HCT116 (cell line): ENCODE measurements at regions not wholly inside any gene's neighbourhood (a gene's known extent, or its start where the extent isn't known, plus 50 kb on each side); places are given as distances from the start of the nearest gene placed in this dataset.

ENCODE experiments used
- ATAC-seq: fragments of 200-7000 bp; cut with Tn5 transposase; 2 replicates; pipeline ENCODE4 v1.9.1; 2020; ENCODE audit warnings: mild to moderate bottlenecking, moderate library complexity
- BruUV-seq: library from RNA; stranded (reverse); fragments of 400-500 nt; replicated peaks from 2 replicates; lab custom pipeline; 2021; lab: Mats Ljungman, UMichigan
- CTCF ChIA-PET: fragments of 300-600 bp; sonication (Branson Sonifier 250); formaldehyde crosslinking; loops from one replicate; lab custom pipeline; 2021; ENCODE audit warnings: antibody characterized with exemption; lab: Charles Lee
- POLR2A ChIA-PET: fragments of 300-600, 350-600 bp; sonication (Branson Sonifier 250); formaldehyde crosslinking; loops from one replicate; lab custom pipeline; 2021; ENCODE audit warnings: antibody characterized with exemption; lab: Charles Lee
- RAD21 ChIA-PET, 2 experiments: fragments of 300-600 bp; sonication (Branson Sonifier 250); formaldehyde crosslinking; loops; one replicate each; lab custom pipeline; 2023; ENCODE audit warnings: low total read pairs in 2 of 2; ENCODE audit not compliant: uncharacterized antibody in 2 of 2, unreplicated experiment in 2 of 2, low non-redundant PET in 1 of 2; lab: Charles Lee
- DNase-seq: peaks from one replicate; pipeline ENCODE4 v3.0.0-alpha.2; 2010; ENCODE audit warnings: low read depth, low spot score
- H2AFZ ChIP-seq: fragments of 200-600 bp; shearing (Covaris generic), sonication (generic); 2 replicates; pipeline ENCODE4 v1.6.1; 2017; ENCODE audit warnings: low read depth, mixed run types, mixed read lengths, antibody characterized with exemption, low read length; ENCODE audit not compliant: poor library complexity, severe bottlenecking
- H3K27ac ChIP-seq: 2 replicates; pipeline ENCODE4 v1.5.1; 2012; ENCODE audit warnings: low read depth, low read length
- H3K27me3 ChIP-seq: fragments of 200-600 bp; sonication (generic); 2 replicates; pipeline ENCODE4 v1.6.1; 2016; ENCODE audit warnings: mixed run types, low read length, mixed read lengths; ENCODE audit not compliant: insufficient read depth
- H3K36me3 ChIP-seq, 2 experiments: fragments of 200-500 bp in 1 of 2; fragments of 200-600 bp in 1 of 2; sonication (Bioruptor generic) in 1 of 2; sonication (generic) in 1 of 2; 2 replicates each; pipeline versions ENCODE4 v1.5.1 to v1.6.1; 2014 to 2016; ENCODE audit warnings: low read length in 2 of 2, inconsistent platforms in 1 of 2, mixed read lengths in 1 of 2, mixed run types in 1 of 2; ENCODE audit not compliant: insufficient read depth in 2 of 2, control insufficient read depth in 1 of 2
- H3K4me1 ChIP-seq, 2 experiments: fragments of 200-600 bp in 1 of 2; sonication (generic) in 1 of 2; 2 replicates each; pipeline versions ENCODE4 v1.5.1 to v1.6.1; 2012 to 2017; ENCODE audit warnings: low read length in 2 of 2, inconsistent platforms in 1 of 2, mild to moderate bottlenecking in 1 of 2, mixed read lengths in 1 of 2, mixed run types in 1 of 2, moderate library complexity in 1 of 2; ENCODE audit not compliant: insufficient read depth in 2 of 2, control insufficient read depth in 1 of 2
- H3K4me2 ChIP-seq: fragments of 200-600 bp; sonication (generic); 2 replicates; pipeline ENCODE4 v1.6.1; 2017; ENCODE audit warnings: mixed run types, low read length, mixed read lengths
- H3K4me3 ChIP-seq, 2 experiments: fragments of 200-600 bp in 1 of 2; sonication (generic) in 1 of 2; replicated peaks in 1 of 2; 2 replicates each; pipeline ENCODE4 v1.5.1; 2011 to 2016; ENCODE audit warnings: low read length in 2 of 2, control low read depth in 1 of 2, low read depth in 1 of 2, mild to moderate bottlenecking in 1 of 2, mixed read lengths in 1 of 2, mixed run types in 1 of 2
- H3K79me2 ChIP-seq: fragments of 200-600 bp; sonication (generic); 2 replicates; pipeline ENCODE4 v1.6.1; 2017; ENCODE audit warnings: mild to moderate bottlenecking, mixed run types, low read length, moderate library complexity, mixed read lengths; ENCODE audit not compliant: insufficient read depth
- H3K9ac ChIP-seq: fragments of 200-600 bp; sonication (generic); 2 replicates; pipeline ENCODE4 v1.6.1; 2016; ENCODE audit warnings: low read length, mixed read lengths
- H3K9me2 ChIP-seq: fragments of 200-600 bp; sonication (generic), shearing (Covaris generic); 2 replicates; pipeline ENCODE4 v1.6.1; 2017; ENCODE audit warnings: mixed run types, mild to moderate bottlenecking, moderate library complexity; ENCODE audit not compliant: insufficient read depth
- H3K9me3 ChIP-seq, 2 experiments: fragments of 200-500 bp in 1 of 2; fragments of 200-600 bp in 1 of 2; sonication (Bioruptor generic) in 1 of 2; sonication (generic) in 1 of 2; 2 replicates each; pipeline ENCODE4 v1.6.1; 2014 to 2017; ENCODE audit warnings: low read length in 2 of 2, mixed read lengths in 2 of 2, inconsistent platforms in 1 of 2, low read depth in 1 of 2, mild to moderate bottlenecking in 1 of 2, mixed run types in 1 of 2, moderate library complexity in 1 of 2; ENCODE audit not compliant: control insufficient read depth in 1 of 2, insufficient read depth in 1 of 2
- H4K20me1 ChIP-seq: fragments of 200-600 bp; sonication (generic), shearing (Covaris generic); 2 replicates; pipeline ENCODE4 v1.6.1; 2017; ENCODE audit warnings: mixed run types, mild to moderate bottlenecking, moderate library complexity; ENCODE audit not compliant: insufficient read depth
- ATF3 ChIP-seq: IDR thresholded peaks from 2 replicates; pipeline ENCODE4 v1.6.1; 2012
- CBX3 ChIP-seq: IDR thresholded peaks from 2 replicates; pipeline ENCODE4 v1.6.1; 2012; ENCODE audit warnings: low read depth
- CEBPB ChIP-seq: IDR thresholded peaks from 2 replicates; pipeline ENCODE4 v1.6.1; 2012; ENCODE audit warnings: low read depth
- CTCF ChIP-seq, 3 experiments: fragments of 200-600 bp in 1 of 3; sonication (generic) in 1 of 3; IDR thresholded peaks in 2 of 3; conservative IDR thresholded peaks in 1 of 3; 2 replicates each; pipeline ENCODE4 v1.5.1; 2012 to 2017; ENCODE audit warnings: low read depth in 2 of 3, low read length in 2 of 3, antibody characterized with exemption in 1 of 3, borderline replicate concordance in 1 of 3, control low read depth in 1 of 3, mild to moderate bottlenecking in 1 of 3, mixed read lengths in 1 of 3, mixed run types in 1 of 3, moderate library complexity in 1 of 3; ENCODE audit not compliant: insufficient read depth in 1 of 3
- EZH2 ChIP-seq: fragments of 200-600 bp; sonication (generic); IDR thresholded peaks from 2 replicates; pipeline ENCODE4 v1.6.1; 2017; ENCODE audit warnings: antibody characterized with exemption, mixed run types
- FOSL1 ChIP-seq: IDR thresholded peaks from 2 replicates; pipeline ENCODE4 v1.6.1; 2012; ENCODE audit warnings: low read depth
- MAX ChIP-seq: IDR thresholded peaks from 2 replicates; pipeline ENCODE4 v1.6.1; 2012
- RAD21 ChIP-seq: IDR thresholded peaks from 2 replicates; pipeline ENCODE4 v1.6.1; 2012; ENCODE audit warnings: low read depth, mild to moderate bottlenecking
- REST ChIP-seq: IDR thresholded peaks from 2 replicates; pipeline ENCODE4 v1.6.1; 2012; ENCODE audit warnings: low read depth
- YY1 ChIP-seq: IDR thresholded peaks from 2 replicates; pipeline ENCODE4 v1.6.1; 2011; ENCODE audit warnings: low read length, low read depth, moderate library complexity, mild to moderate bottlenecking; ENCODE audit not compliant: insufficient replicate concordance; ENCODE audit errors: extremely low read depth
- ZFX ChIP-seq: fragments of 450-650 bp; IDR thresholded peaks from 2 replicates; pipeline ENCODE4 v1.6.1; 2017
- intact Hi-C: fragments of 100-400 bp; cut with micrococcal nuclease; formaldehyde crosslinking; loops from 2 replicates; pipeline ENCODE4 v1.10.0; 2022

- no peak for DNase-seq
- Histone ChIP-seq H3K27ac (no peak overlapping the region), H3K79me2 (no peaks in the 10 kb centered on the region), H3K27me3 (no peaks in the 10 kb centered on the region), H3K4me2 (no peak overlapping the region), H3K9me3 (no peaks in the 10 kb centered on the region), H4K20me1 (no peaks in the 10 kb centered on the region), H3K36me3 (no peaks in the 10 kb centered on the region), H3K4me3 (no peak overlapping the region), H3K9me2 (peaks cover 2% of the 10 kb centered on the region; the same call in 1 of the 2 replicates), H3K9ac (no peak overlapping the region), H2AFZ (no peak overlapping the region), H3K4me1 (no peaks in the 10 kb centered on the region)
- intact Hi-C loops = no loop called here
- ChIA-PET CTCF (no interaction called here), RAD21 (no interaction called here), POLR2A (no interaction called here)
- BruUV-seq = no TSS peak
- TF ChIP-seq YY1 = no peak
- no peak for TF ChIP-seq RAD21
- no peak for TF ChIP-seq CEBPB
- no peak for TF ChIP-seq REST
- no peak for TF ChIP-seq ZFX
- TF ChIP-seq CBX3 = no peak
- TF ChIP-seq ATF3 = no peak
- no peak for TF ChIP-seq CTCF (IDR thresholded peaks at IDR 0.05 in 2 of 3, conservative IDR thresholded peaks at IDR 0.05 in 1 of 3; ENCODE audit: borderline replicate concordance in 1 of 3, insufficient read depth in 1 of 3, low read depth in 2 of 3, low read length in 2 of 3)
- TF ChIP-seq MAX = no peak
- TF ChIP-seq EZH2 = no peak
- TF ChIP-seq FOSL1 = no peak
- no peak for ATAC-seq
Observed at GRCh38 chr5:89229331-89230070, 346.5 kb upstream of the MEF2C start.
